Panc1 (cell line): ENCODE measurements at regions not wholly inside any gene's neighbourhood (a gene's known extent, or its start where the extent isn't known, plus 50 kb on each side); places are given as distances from the start of the nearest gene placed in this dataset.

Experiments
- ATAC-seq: fragments of 200-7000 bp; cut with Tn5 transposase; 2 replicates; pipeline ENCODE4 v1.9.1; 2020; ENCODE audit warnings: mild to moderate bottlenecking, moderate library complexity
- BruUV-seq: library from RNA; stranded (reverse); fragments of 400-500 nt; replicated peaks from 2 replicates; lab custom pipeline; 2021; lab: Mats Ljungman, UMichigan
- CTCF ChIA-PET: fragments of 300-600 bp; sonication (Branson Sonifier 250); formaldehyde crosslinking; loops from one replicate; lab custom pipeline; 2022; ENCODE audit warnings: antibody characterized with exemption; lab: Charles Lee
- POLR2A ChIA-PET: fragments of 300-600 bp; sonication (Branson Sonifier 250); formaldehyde crosslinking; loops from one replicate; lab custom pipeline; 2022; ENCODE audit warnings: antibody characterized with exemption; lab: Charles Lee
- DNase-seq: peaks from one replicate; pipeline ENCODE4 v3.0.0-alpha.2; 2010; ENCODE audit warnings: low read depth, low spot score
- H3K27ac ChIP-seq: 2 replicates; pipeline ENCODE4 v1.5.1; 2011; ENCODE audit warnings: mild to moderate bottlenecking, low read length, inconsistent platforms
- H3K27me3 ChIP-seq: fragments of 200-500 bp; sonication (Bioruptor generic); 2 replicates; pipeline ENCODE4 v1.6.0; 2014; ENCODE audit warnings: low read length, inconsistent platforms; ENCODE audit not compliant: control insufficient read depth, insufficient read depth
- H3K36me3 ChIP-seq: fragments of 200-500 bp; sonication (Bioruptor generic); 2 replicates; pipeline ENCODE4 v1.5.1; 2014; ENCODE audit warnings: inconsistent platforms, mild to moderate bottlenecking, low read length, moderate library complexity; ENCODE audit not compliant: control insufficient read depth, insufficient read depth
- H3K4me1 ChIP-seq: 2 replicates; pipeline ENCODE4 v1.5.1; 2011; ENCODE audit warnings: inconsistent platforms, mild to moderate bottlenecking, low read length, moderate library complexity; ENCODE audit not compliant: control insufficient read depth, insufficient read depth
- H3K4me3 ChIP-seq, 2 experiments: 2 replicates each; pipeline ENCODE4 v1.5.1; 2011 to 2012; ENCODE audit warnings: low read depth in 2 of 2, low read length in 2 of 2, mild to moderate bottlenecking in 2 of 2, inconsistent platforms in 1 of 2, moderate library complexity in 1 of 2
- H3K9me3 ChIP-seq: fragments of 200-500 bp; sonication (Bioruptor generic); 2 replicates; pipeline ENCODE4 v1.5.1; 2014; ENCODE audit warnings: low read depth, mild to moderate bottlenecking, inconsistent platforms, low read length, moderate library complexity; ENCODE audit not compliant: control insufficient read depth, insufficient read depth
- POLR2AphosphoS5 ChIP-seq: IDR thresholded peaks from 2 replicates; pipeline ENCODE4 v1.6.1; 2012; ENCODE audit warnings: mild to moderate bottlenecking, low read depth, low read length, moderate library complexity
- SIN3A ChIP-seq: IDR thresholded peaks from 2 replicates; pipeline ENCODE4 v1.6.1; 2012; ENCODE audit warnings: low read depth, mild to moderate bottlenecking, low read length, moderate library complexity, borderline replicate concordance; ENCODE audit not compliant: insufficient read depth
- TCF7L2 ChIP-seq: IDR thresholded peaks from 2 replicates; pipeline ENCODE4 v1.6.1; 2011; ENCODE audit warnings: mild to moderate bottlenecking, low read depth, low read length, inconsistent platforms
- in situ Hi-C: cut with HindIII; loops from 2 replicates; pipeline ENCODE4 v1.10.0; 2016; ENCODE audit warnings: low sequenced_read_pairs, low pct_unique_long_range_greater_than_20kb
- intact Hi-C: fragments of 100-400 bp; cut with micrococcal nuclease; formaldehyde crosslinking; loops from one replicate; pipeline ENCODE4 v1.10.0; 2022; ENCODE audit not compliant: unreplicated experiment
- TF ChIP-seq, protein P1 (sequence below), 2 experiments: IDR thresholded peaks; 2 replicates each; pipeline ENCODE4 v1.6.1; 2011 to 2012; ENCODE audit warnings: low read depth in 2 of 2, control low read depth in 1 of 2, low read length in 1 of 2, mild to moderate bottlenecking in 1 of 2, moderate library complexity in 1 of 2; ENCODE audit not compliant: insufficient read depth in 1 of 2
- TF ChIP-seq, protein P2 (sequence below): fragments of 450-650 bp; IDR thresholded peaks from 2 replicates; pipeline ENCODE4 v1.5.1; 2017; ENCODE audit warnings: mild to moderate bottlenecking

DNA sequence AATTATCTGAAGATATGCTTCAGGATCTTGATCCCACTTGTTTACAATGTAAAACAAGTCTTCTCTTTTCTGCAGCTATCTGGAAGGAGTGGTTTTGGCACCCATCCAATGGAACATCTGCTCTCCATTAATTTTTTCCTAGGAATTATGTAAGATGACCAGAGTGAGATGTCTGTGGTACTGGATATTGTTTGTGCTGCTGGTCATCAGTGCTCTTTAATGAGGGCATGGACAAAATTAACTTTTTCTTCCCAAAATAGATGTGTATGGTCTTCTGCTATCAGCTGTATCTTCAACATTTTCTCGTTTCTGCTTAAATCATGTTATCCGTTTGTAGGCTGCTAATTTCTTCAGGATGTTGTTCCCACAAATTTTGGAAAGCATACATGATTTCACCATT lies 415.4 kb upstream of the KLHL1 start:
- ATAC-seq (no peak), DNase-seq (no peak)
- ChIA-PET CTCF (no interaction called here), POLR2A (no interaction called here)
- intact Hi-C loops (no loop called here), in situ Hi-C loops (no loop called here)
- no peak overlapping the region for H3K27ac ChIP-seq
- no peak for TF ChIP-seq SIN3A
- no peak for TF ChIP-seq TCF7L2
- no peak for TF ChIP-seq POLR2AphosphoS5
- TF ChIP-seq, protein P1, sequence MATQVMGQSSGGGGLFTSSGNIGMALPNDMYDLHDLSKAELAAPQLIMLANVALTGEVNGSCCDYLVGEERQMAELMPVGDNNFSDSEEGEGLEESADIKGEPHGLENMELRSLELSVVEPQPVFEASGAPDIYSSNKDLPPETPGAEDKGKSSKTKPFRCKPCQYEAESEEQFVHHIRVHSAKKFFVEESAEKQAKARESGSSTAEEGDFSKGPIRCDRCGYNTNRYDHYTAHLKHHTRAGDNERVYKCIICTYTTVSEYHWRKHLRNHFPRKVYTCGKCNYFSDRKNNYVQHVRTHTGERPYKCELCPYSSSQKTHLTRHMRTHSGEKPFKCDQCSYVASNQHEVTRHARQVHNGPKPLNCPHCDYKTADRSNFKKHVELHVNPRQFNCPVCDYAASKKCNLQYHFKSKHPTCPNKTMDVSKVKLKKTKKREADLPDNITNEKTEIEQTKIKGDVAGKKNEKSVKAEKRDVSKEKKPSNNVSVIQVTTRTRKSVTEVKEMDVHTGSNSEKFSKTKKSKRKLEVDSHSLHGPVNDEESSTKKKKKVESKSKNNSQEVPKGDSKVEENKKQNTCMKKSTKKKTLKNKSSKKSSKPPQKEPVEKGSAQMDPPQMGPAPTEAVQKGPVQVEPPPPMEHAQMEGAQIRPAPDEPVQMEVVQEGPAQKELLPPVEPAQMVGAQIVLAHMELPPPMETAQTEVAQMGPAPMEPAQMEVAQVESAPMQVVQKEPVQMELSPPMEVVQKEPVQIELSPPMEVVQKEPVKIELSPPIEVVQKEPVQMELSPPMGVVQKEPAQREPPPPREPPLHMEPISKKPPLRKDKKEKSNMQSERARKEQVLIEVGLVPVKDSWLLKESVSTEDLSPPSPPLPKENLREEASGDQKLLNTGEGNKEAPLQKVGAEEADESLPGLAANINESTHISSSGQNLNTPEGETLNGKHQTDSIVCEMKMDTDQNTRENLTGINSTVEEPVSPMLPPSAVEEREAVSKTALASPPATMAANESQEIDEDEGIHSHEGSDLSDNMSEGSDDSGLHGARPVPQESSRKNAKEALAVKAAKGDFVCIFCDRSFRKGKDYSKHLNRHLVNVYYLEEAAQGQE (IDR thresholded peaks at IDR 0.05; ENCODE audit: insufficient read depth in 1 of 2, low read depth in 2 of 2, low read length in 1 of 2), result no peak
- TF ChIP-seq, protein P2, sequence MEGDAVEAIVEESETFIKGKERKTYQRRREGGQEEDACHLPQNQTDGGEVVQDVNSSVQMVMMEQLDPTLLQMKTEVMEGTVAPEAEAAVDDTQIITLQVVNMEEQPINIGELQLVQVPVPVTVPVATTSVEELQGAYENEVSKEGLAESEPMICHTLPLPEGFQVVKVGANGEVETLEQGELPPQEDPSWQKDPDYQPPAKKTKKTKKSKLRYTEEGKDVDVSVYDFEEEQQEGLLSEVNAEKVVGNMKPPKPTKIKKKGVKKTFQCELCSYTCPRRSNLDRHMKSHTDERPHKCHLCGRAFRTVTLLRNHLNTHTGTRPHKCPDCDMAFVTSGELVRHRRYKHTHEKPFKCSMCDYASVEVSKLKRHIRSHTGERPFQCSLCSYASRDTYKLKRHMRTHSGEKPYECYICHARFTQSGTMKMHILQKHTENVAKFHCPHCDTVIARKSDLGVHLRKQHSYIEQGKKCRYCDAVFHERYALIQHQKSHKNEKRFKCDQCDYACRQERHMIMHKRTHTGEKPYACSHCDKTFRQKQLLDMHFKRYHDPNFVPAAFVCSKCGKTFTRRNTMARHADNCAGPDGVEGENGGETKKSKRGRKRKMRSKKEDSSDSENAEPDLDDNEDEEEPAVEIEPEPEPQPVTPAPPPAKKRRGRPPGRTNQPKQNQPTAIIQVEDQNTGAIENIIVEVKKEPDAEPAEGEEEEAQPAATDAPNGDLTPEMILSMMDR, result no peak
- H3K4me3 ChIP-seq, result no peak overlapping the region
- H3K27me3 ChIP-seq, result no peaks in the 10 kb centered on the region
- H3K36me3 ChIP-seq, result no peaks in the 10 kb centered on the region
- BruUV-seq, result no TSS peak
- no peaks in the 10 kb centered on the region for H3K9me3 ChIP-seq
- no peaks in the 10 kb centered on the region for H3K4me1 ChIP-seq

DNA sequence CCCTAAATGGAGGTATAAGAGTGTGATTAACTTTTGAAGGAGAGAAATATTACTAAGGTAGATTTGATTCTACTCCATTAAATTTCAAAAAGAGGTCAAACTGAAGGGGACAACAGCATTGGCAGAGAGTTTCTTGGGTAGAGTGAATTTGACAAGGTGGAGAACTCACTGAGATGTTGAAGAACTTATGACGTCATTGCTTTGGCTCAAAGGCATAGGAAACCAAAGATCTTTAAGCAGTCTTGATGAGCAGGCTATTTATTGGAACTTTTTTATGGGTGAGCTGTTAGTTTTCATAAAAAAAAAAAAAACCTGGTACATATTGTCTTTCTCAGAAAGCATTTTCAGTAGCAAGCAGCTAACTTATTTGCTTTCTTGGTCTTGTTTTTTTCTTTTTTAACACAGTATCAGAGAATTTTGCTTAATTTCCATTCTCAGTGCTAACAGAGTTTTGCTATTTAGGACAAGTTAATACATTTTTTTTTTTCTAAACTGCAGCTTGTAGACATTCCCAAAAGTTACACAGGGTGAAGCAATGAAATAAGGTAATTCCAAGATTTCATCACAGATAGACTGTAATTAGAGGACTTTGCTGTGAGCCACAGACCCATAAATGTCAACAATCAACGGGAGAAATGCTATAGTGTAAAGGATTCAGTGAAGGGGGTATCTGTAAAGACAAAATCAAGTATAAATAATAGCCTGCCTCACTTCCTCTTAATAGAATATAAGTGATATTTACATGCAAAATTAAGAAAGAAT lies 412.2 kb upstream of the KLHL1 start:
- ChIA-PET CTCF (no interaction called here), POLR2A (no interaction called here)
- no peak for ATAC-seq
- Histone ChIP-seq H3K36me3 (no peaks in the 10 kb centered on the region), H3K27ac (no peak overlapping the region), H3K9me3 (no peaks in the 10 kb centered on the region), H3K27me3 (no peaks in the 10 kb centered on the region), H3K4me1 (no peaks in the 10 kb centered on the region), H3K4me3 (no peak overlapping the region)
- no peak for DNase-seq
- in situ Hi-C loops, result no loop called here
- BruUV-seq, result no TSS peak
- intact Hi-C loops, result no loop called here
- TF ChIP-seq TCF7L2, result no peak
- TF ChIP-seq SIN3A, result no peak
- TF ChIP-seq, protein P1 (IDR thresholded peaks at IDR 0.05; ENCODE audit: insufficient read depth in 1 of 2, low read depth in 2 of 2, low read length in 1 of 2), result no peak
- TF ChIP-seq, protein P2, result no peak
- TF ChIP-seq POLR2AphosphoS5, result no peak
